Mucosa of rectum (tissue), 2 donors: ENCODE measurements at regions not wholly inside any gene's neighbourhood (a gene's known extent, or its start where the extent isn't known, plus 50 kb on each side); places are given as distances from the start of the nearest gene placed in this dataset.

Experiments used
- H3K27ac ChIP-seq, 2 donors: one replicate each; pipeline ENCODE4 v1.7.0; 2013; ENCODE audit warnings: inconsistent platforms in 2 of 2, low read depth in 2 of 2, low read length in 2 of 2
- H3K27me3 ChIP-seq, 2 donors: one replicate each; pipeline ENCODE4 v1.7.0; 2013; ENCODE audit warnings: low read length in 2 of 2; ENCODE audit not compliant: control insufficient read depth in 2 of 2, insufficient read depth in 2 of 2
- H3K36me3 ChIP-seq, 2 donors: one replicate each; pipeline ENCODE4 v1.7.0; 2013; ENCODE audit warnings: low read length in 2 of 2; ENCODE audit not compliant: control insufficient read depth in 2 of 2, insufficient read depth in 2 of 2
- H3K4me1 ChIP-seq, 2 donors: one replicate each; pipeline ENCODE4 v1.7.0; 2013; ENCODE audit warnings: low read length in 2 of 2, mild to moderate bottlenecking in 1 of 2; ENCODE audit not compliant: control insufficient read depth in 2 of 2, insufficient read depth in 2 of 2
- H3K4me3 ChIP-seq, 2 donors: one replicate each; pipeline ENCODE4 v1.7.0; 2013; ENCODE audit warnings: low read length in 2 of 2
- H3K9ac ChIP-seq, 2 donors: one replicate each; pipeline ENCODE4 v1.7.0; 2013; ENCODE audit warnings: low read length in 2 of 2, low read depth in 1 of 2, mild to moderate bottlenecking in 1 of 2
- H3K9me3 ChIP-seq, 2 donors: one replicate each; pipeline ENCODE4 v1.7.0; 2013; ENCODE audit warnings: low read length in 2 of 2; ENCODE audit not compliant: control insufficient read depth in 2 of 2
- donor health status: healthy.
- donor health status: Normal muscosa, but diverticular disease.

DNA sequence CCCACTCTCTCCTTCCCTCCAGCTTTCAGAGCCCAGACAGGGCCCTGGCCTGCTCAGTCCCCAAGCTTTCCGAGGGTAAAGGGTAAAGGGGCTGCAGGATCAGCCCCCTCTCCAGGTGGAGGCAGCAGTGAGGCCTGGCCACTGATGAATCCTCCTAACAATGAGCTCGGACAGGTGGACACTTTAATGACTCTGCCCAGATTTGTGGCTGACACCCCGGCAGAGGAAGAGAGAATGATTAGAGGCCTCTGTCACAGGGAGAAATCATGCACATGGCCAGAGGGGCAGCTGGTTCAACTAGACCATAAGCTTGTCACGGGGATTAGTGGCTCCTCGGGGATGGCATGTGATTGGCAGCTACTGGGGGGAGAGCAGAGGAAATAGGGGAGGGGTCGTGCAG lies 587.5 kb upstream of the B3GAT1 start:
- no peaks in the 10 kb centered on the region for H3K9me3 ChIP-seq
- no peaks in the 10 kb centered on the region for H3K4me1 ChIP-seq
- H3K9ac ChIP-seq, result no peak overlapping the region
- H3K4me3 ChIP-seq, result no peak overlapping the region
- no peaks in the 10 kb centered on the region for H3K27me3 ChIP-seq
- H3K36me3 ChIP-seq, result no peaks in the 10 kb centered on the region
- H3K27ac ChIP-seq, result no peak overlapping the region

DNA sequence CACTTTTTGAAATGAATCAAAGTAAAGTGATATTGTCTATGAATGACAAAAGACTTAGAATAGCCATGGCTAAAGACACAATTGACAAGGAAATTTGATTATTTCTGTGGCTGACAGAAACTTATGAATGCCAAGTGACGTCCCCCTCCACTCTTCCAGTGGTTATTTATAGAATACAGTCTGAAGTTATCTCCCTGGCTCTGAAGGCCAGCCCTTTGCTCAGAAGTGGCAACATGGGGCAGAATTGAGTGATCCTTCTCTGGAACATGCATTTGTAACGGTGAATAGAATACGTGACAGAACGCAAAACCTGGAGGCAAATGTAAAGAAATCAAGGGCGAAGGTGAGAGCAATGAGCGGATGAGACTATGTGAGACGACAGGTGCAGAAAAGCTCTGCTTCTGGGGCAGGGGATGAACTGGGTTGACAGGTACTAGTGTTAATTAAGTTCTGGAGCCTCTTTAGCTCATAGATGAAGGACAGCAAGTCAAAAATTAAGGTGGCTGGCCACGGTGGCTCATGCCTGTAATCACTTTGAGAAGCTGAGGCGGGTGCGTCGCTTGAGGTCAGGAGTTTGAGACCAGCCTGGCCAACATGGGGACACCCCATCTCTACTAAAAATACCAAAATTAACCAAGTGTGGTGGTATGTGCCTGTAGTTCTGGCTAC lies 585.7 kb upstream of the B3GAT1 start:
- Histone ChIP-seq H3K4me1 (no peaks in the 10 kb centered on the region), H3K9ac (no peak overlapping the region), H3K4me3 (no peak overlapping the region), H3K27me3 (no peaks in the 10 kb centered on the region), H3K36me3 (no peaks in the 10 kb centered on the region), H3K27ac (no peak overlapping the region), H3K9me3 (no peaks in the 10 kb centered on the region)

DNA sequence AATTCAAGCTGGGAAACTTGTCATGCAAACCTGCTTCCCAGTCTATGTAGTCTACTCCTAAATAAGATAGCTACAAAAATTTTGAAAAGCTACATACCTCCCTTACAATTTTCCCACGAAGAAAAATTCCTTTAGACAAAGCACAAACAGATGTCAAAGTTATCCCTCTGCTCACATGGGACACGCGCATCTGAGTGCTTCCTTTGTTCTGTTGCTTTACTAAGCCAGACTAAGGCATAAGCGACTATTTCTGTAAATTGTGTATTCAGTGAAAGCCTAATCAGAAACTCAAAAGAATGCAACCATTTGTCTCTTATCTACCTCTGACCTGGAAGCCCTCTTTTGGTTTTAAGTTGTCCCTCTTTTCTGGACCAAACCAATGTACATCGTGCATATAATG lies 583.7 kb upstream of the B3GAT1 start:
- Histone ChIP-seq H3K27me3 (no peaks in the 10 kb centered on the region), H3K4me1 (no peaks in the 10 kb centered on the region), H3K27ac (no peak overlapping the region), H3K4me3 (no peak overlapping the region), H3K9ac (no peak overlapping the region), H3K9me3 (no peaks in the 10 kb centered on the region), H3K36me3 (no peaks in the 10 kb centered on the region)

DNA sequence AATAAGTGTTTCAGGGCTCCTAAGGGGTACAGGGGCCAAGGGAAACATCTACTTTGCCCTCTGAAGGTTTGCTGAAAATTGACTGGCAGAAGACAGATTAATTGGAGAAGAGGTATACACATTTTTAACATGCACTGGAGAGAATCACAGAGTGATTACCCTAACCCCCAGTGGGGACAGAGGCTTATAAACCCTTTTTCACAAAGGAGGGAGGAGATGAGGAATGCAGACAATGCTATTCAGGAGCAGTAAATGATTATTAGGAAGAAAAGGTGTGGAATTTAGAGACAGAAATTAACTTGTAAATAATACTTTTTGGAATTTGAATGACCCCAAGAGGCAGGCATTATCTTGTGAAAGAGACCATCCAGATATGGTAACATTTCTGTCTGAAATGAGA lies 582.4 kb upstream of the B3GAT1 start:
- no peak overlapping the region for H3K9ac ChIP-seq
- no peaks in the 10 kb centered on the region for H3K9me3 ChIP-seq
- H3K4me1 ChIP-seq, result no peaks in the 10 kb centered on the region
- H3K27me3 ChIP-seq, result no peaks in the 10 kb centered on the region
- no peak overlapping the region for H3K27ac ChIP-seq
- no peak overlapping the region for H3K4me3 ChIP-seq
- no peaks in the 10 kb centered on the region for H3K36me3 ChIP-seq

DNA sequence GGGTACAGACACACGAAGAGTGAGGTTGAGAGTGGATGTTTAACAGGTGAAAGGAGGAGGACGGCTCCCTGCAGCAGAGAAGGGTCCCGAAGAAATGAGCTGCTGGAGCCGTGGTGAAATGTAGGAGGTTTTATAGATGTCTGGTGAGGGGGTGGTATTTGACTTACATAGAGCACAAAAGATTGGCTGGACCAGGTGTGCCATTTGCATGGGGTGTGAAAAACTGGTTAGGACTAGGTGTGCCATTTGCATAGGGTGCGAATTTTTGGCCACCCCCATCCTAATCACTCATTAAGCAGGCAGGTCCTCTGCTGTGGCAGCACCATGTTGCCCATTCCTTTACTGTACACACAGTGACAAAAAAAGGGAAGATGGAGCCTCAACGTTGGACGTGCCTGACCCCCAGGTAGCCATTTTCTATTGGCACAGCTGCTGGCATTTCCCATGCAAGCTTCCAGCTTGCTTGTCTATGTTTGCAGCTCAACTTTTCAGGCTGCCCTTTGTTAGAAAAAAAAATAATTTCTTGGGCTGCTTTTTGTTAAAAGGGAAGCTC lies 581.7 kb upstream of the B3GAT1 start:
- no peak overlapping the region for H3K9ac ChIP-seq
- no peaks in the 10 kb centered on the region for H3K36me3 ChIP-seq
- no peak overlapping the region for H3K27ac ChIP-seq
- no peaks in the 10 kb centered on the region for H3K27me3 ChIP-seq
- H3K9me3 ChIP-seq, result no peaks in the 10 kb centered on the region
- H3K4me3 ChIP-seq, result no peak overlapping the region
- H3K4me1 ChIP-seq, result peaks cover 0 to under 1% of the 10 kb centered on the region in 2 donors

DNA sequence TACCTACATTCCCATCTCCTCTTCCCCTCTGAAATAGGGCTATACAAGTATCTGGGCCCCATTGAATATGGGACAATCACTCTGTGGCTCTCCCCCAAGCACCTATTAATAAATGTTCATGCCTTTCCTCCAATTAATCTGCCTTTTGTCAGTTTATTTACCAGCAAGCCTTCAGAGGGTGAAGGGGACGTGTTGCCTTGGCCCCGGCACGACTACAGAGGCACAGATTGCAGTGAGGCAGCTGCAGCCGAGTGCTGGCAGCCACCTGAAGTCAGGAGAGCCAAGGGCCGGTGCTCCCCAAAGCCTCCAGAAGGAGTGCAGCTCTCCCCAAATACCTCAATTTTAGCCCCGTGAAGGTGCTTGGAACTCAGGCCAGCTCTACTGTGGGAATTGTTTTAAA lies 580.9 kb upstream of the B3GAT1 start:
- Histone ChIP-seq H3K36me3 (no peaks in the 10 kb centered on the region), H3K27me3 (no peaks in the 10 kb centered on the region), H3K4me1 (peaks cover 0 to 3% of the 10 kb centered on the region in 2 donors), H3K27ac (no peak overlapping the region), H3K9me3 (no peaks in the 10 kb centered on the region), H3K9ac (no peak overlapping the region), H3K4me3 (no peak overlapping the region)

DNA sequence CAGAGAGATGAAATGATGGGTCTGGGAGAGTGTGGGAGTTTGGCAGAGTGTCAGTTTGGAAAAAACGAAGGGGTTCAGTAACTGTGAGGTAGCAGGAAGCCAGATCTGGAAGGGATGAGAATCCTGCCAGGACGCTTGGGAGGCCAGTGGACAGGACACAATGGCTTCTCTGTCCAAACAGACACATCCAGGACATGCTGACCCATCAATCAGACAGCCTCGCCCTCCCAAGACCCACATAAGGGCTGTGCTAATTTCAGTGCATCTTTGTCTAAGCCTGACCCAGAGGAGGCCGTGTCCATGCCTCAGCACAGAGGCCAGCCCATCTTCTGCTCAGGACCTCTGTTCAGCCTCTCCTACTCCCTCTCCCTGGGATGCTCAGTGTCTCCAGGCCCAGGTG lies 576.5 kb upstream of the B3GAT1 start:
- Histone ChIP-seq H3K27ac (no peak overlapping the region), H3K36me3 (no peaks in the 10 kb centered on the region), H3K9me3 (no peaks in the 10 kb centered on the region), H3K27me3 (peaks cover 0 to 1% of the 10 kb centered on the region in 2 donors), H3K4me3 (no peak overlapping the region), H3K9ac (no peak overlapping the region), H3K4me1 (peaks cover 0 to 6% of the 10 kb centered on the region in 2 donors)

DNA sequence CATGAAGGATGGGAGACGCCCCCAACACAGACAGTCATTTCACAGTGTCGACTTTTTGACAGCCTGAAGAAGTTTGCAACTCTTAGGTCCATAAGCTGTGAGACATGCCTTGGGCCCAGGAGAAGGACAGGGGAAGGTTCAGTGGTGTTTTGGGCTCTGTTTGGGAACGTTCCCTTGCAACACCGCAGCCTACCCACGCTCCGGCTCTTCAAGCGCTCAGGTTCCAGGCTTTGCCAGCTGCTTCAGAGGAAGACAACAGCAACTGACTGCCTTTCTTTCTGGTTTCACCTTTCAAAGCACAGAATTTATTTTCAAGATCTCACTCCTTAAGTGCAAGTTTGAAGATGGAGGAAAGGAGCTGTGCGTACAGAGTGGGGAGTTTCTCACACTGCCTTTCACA lies 575.8 kb upstream of the B3GAT1 start:
- Histone ChIP-seq H3K9me3 (no peaks in the 10 kb centered on the region), H3K27ac (no peak overlapping the region), H3K9ac (no peak overlapping the region), H3K36me3 (no peaks in the 10 kb centered on the region), H3K4me3 (no peak overlapping the region), H3K27me3 (peaks cover 0 to 1% of the 10 kb centered on the region in 2 donors), H3K4me1 (peaks cover 0 to 6% of the 10 kb centered on the region in 2 donors)

DNA sequence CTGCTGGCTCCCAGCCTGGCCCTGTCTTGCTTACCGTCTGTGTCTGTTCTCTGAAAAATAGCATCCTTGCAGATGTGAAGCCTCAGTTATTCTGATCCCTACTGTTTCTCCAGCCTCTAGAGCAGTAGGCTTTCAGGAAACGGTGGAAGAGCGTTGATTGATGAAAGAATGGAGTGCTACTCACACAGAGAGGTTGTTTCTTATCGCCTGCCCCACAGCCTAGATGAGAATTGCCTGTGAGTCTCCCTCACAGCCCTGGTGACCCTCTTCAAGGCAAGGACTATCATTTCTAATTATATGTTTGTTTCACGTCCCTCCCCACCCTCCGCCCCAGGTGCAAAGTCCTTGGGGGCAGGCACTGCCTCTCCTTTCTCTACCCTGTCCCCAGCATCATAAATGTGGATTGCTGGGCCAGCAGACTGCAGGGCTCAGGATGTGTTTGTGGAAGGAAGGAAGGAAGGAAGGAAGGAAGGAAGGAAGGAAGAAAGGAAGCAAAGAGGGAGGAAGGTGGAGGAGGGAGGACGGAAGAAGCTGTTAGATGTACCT lies 575.3 kb upstream of the B3GAT1 start:
- Histone ChIP-seq H3K36me3 (no peaks in the 10 kb centered on the region), H3K9ac (no peak overlapping the region), H3K4me1 (peaks cover 0 to 6% of the 10 kb centered on the region in 2 donors), H3K9me3 (no peaks in the 10 kb centered on the region), H3K27ac (no peak overlapping the region), H3K27me3 (peaks cover 0 to 1% of the 10 kb centered on the region in 2 donors), H3K4me3 (no peak overlapping the region)

DNA sequence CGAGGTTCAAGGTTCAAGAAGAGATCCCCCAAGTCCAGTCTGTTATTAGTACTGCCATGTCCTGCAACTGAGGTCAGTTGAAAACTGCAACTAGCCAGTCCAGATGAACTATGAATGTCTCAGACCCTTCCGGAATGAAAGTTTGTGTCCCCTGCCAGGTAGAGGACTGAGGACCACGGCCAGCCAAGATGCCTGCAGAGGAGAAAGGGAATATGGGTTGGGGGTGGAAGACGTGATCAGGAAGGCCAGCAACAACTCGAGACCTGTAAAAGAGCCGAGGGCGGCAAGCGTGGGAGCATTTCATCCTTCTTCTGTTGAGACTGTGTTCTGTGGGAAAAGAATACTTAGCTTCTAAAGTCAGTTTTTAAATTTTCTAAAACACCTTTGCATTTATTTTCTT lies 572.4 kb upstream of the B3GAT1 start:
- Histone ChIP-seq H3K4me1 (peaks cover 0 to 6% of the 10 kb centered on the region in 2 donors), H3K9me3 (no peaks in the 10 kb centered on the region), H3K27ac (no peak overlapping the region), H3K4me3 (no peak overlapping the region), H3K27me3 (peaks cover 0 to 1% of the 10 kb centered on the region in 2 donors), H3K9ac (no peak overlapping the region), H3K36me3 (no peaks in the 10 kb centered on the region)
